Heart right ventricle (tissue), 16 donors: ENCODE measurements at regions not wholly inside any gene's neighbourhood (a gene's known extent, or its start where the extent isn't known, plus 50 kb on each side); places are given as distances from the start of the nearest gene placed in this dataset.

Experiments used
- ATAC-seq, 8 donors: fragments of 200-7000 bp; cut with Tn5 transposase; one replicate each; pipeline ENCODE4 v1.9.1; 2020; ENCODE audit warnings: mild to moderate bottlenecking in 8 of 8, moderate library complexity in 8 of 8, moderate number of reproducible peaks in 1 of 8
- DNase-seq, 2 donors: peaks; one replicate each; pipeline ENCODE4 v3.0.0-alpha.2; 2020
- H3K27ac ChIP-seq, 10 donors: fragments of 200-600 bp; sonication (generic) in 2 of 10; one replicate each; pipeline versions ENCODE4 v1.5.0 to v1.8.0; 2020 to 2022; ENCODE audit warnings: mild to moderate bottlenecking in 3 of 10
- H3K27me3 ChIP-seq, 7 donors: fragments of 200-600 bp; one replicate each; pipeline ENCODE4 v1.8.0; 2021 to 2022; ENCODE audit warnings: mild to moderate bottlenecking in 2 of 7
- H3K36me3 ChIP-seq, 9 donors: fragments of 200-600 bp; sonication (generic) in 1 of 9; one replicate each; pipeline versions ENCODE4 v1.5.0 to v1.8.0; 2020 to 2022; ENCODE audit warnings: mild to moderate bottlenecking in 2 of 9
- H3K4me1 ChIP-seq, 9 donors: fragments of 200-600 bp; sonication (generic) in 1 of 9; one replicate each; pipeline versions ENCODE4 v1.5.0 to v1.8.0; 2020 to 2022; ENCODE audit warnings: mild to moderate bottlenecking in 4 of 9
- H3K4me3 ChIP-seq, 10 donors: fragments of 200-600 bp; sonication (generic) in 2 of 10; one replicate each; pipeline versions ENCODE4 v1.5.0 to v1.8.0; 2020 to 2022; ENCODE audit warnings: mild to moderate bottlenecking in 7 of 10, moderate library complexity in 2 of 10
- H3K9me3 ChIP-seq, 11 donors: fragments of 200-600 bp in 10 of 11; sonication (generic) in 2 of 11; one replicate each; pipeline versions ENCODE4 v1.5.0 to v1.8.0; 2013 to 2022; ENCODE audit warnings: mild to moderate bottlenecking in 2 of 11, control low read depth in 1 of 11, moderate library complexity in 1 of 11
- CTCF ChIP-seq, 9 donors: fragments of 200-600 bp; sonication (generic) in 2 of 9; IDR thresholded peaks; one replicate each; pipeline versions ENCODE4 v1.5.0 to v1.8.0; 2021 to 2022; ENCODE audit warnings: antibody characterized with exemption in 9 of 9, mild to moderate bottlenecking in 5 of 9, moderate library complexity in 1 of 9
- WGBS, 2 donors: extraction: QIAGEN DNeasy Blood & Tissue Kit; methylation state at CpG; one replicate each; pipeline ENCODE4 v1.1.7; 2013; ENCODE audit warnings: inconsistent platforms in 1 of 2; 5-methylcytosine and 5-hydroxymethylcytosine counted together
- intact Hi-C, 10 donors: fragments of 100-400 bp; cut with DNase I; formaldehyde crosslinking; loops; one replicate each; pipeline versions ENCODE4 v1.11.1 to v1.14.2; 2022
- donor health status: Arrhythmogenic right ventricular cardiomyopathy.
- donor health status: ischemic (EF 13 %, LVEDD 7.1; RV severe dilation, severe dysfunction).
- donor health status: healthy with polysubstance abuse.
- donor health status: DM: no; HTN: yes; CAD: no.
- donor health status: DM: no; HTN: no; CAD: no.
- donor health status: ischemic (EF 25% LVEDD 6.9; RV normal size, moderate dysfunction).
- donor health status: ischemic (EF 25% LVEDD 5.7; RV mildly dilated, moderate dysfunction).
- donor health status: healthy.
- donor health status: DM: yes; HTN: yes; CAD: no.
- donor health status: Ischemic cardiomyopathy.
- donor health status: ischemic (EF 35%, LVEDD 5.7; RV mildly dilated, moderate dysfunction).
- donor health status: nonischemic (EF 11% LVEDD 7.7; RV severe dilation, severe dysfunction).
- donor health status: DM: yes; HTN: yes; CAD: no.
- donor health status: PGD.
- donor health status: ischemic (EF 29% LVEDD 5.4; RV normal size, mild dysfunction).
- donor health status: nonischemic (EF 23%, LVEDD 6.1; RV moderate dilation, normal function).

DNA sequence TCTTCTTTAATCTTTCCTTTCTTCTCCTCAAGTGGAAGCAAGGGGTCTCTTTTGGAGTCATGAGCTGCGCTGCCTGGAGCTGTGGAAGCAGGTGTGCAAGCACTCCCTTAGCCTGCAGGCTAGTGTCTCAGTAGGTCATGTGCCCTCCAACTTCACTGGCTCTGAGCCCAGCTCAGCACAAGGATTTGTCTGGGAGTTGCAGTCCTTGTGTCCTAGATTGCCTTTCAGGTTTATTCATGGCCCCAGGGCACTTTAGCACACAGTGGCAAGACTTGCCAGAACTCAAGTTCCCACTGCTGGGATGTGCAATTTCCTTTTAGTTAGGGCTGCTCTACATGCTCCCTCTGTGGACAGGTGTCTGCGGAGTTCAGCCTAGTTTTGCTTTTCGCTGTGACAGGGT lies 211.7 kb downstream of the LIG4 start:
- ATAC-seq, result no peak

DNA sequence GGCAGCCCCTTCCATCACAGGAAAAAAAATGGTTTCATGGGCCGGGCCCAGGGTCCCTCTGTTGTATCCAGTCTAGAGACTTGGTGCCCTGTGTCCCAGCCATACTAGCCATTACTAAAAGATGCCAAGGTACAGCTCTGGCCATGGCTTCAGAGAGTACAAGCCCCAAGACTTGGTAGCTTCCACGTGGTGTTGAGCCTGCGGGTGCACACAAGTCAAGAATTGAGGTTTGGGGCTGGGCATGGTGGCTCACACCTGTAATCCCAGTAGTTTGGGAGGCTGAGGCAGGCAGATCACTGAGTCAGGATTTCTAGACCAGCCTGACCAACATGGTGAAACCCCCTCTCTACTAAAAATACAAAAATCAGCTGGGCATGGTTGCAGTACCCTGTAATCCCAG lies 214.3 kb downstream of the LIG4 start:
- no peak for TF ChIP-seq CTCF (IDR thresholded peaks at IDR 0.05)
- Histone ChIP-seq H3K27ac (no peak overlapping the region), H3K4me3 (no peak overlapping the region), H3K27me3 (no peaks in the 10 kb centered on the region), H3K36me3 (no peaks in the 10 kb centered on the region), H3K9me3 (peaks cover 0 to 20% (median 0%) of the 10 kb centered on the region in 11 donors), H3K4me1 (no peaks in the 10 kb centered on the region)
- intact Hi-C loops, result no loop called here
- no peak for ATAC-seq
- DNase-seq, result no peak
- 58 to 87% methylated on average over 3 of the region's 3 CpGs for WGBS, 2 donors

More for the DNA sequence above, 211.7 kb downstream of the LIG4 start:
- WGBS, 2 donors, result 56 to 87% methylated on average over 3 of the region's 3 CpGs
- Histone ChIP-seq H3K27ac (no peak overlapping the region), H3K4me3 (no peak overlapping the region), H3K36me3 (no peaks in the 10 kb centered on the region), H3K9me3 (peaks cover 0 to 6% (median 0%) of the 10 kb centered on the region in 11 donors), H3K27me3 (no peaks in the 10 kb centered on the region), H3K4me1 (no peaks in the 10 kb centered on the region)
- DNase-seq, result no peak
- intact Hi-C loops, result no loop called here
- no peak for TF ChIP-seq CTCF (IDR thresholded peaks at IDR 0.05)

GRCh38 chr13:107999751-108000150 lies 215.6 kb downstream of the LIG4 start:
- H3K36me3 ChIP-seq, result no peaks in the 10 kb centered on the region
- DNase-seq, result no peak
- intact Hi-C loops, result no loop called here
- no peak for ATAC-seq
- peaks cover 0 to 21% (median 0%) of the 10 kb centered on the region in 11 donors for H3K9me3 ChIP-seq
- 84 to 86% methylated on average over 3 of the region's 3 CpGs for WGBS, 2 donors
- H3K27me3 ChIP-seq, result no peaks in the 10 kb centered on the region
- H3K27ac ChIP-seq, result no peak overlapping the region
- no peaks in the 10 kb centered on the region for H3K4me1 ChIP-seq
- TF ChIP-seq CTCF (IDR thresholded peaks at IDR 0.05), result no peak
- no peak overlapping the region for H3K4me3 ChIP-seq

DNA sequence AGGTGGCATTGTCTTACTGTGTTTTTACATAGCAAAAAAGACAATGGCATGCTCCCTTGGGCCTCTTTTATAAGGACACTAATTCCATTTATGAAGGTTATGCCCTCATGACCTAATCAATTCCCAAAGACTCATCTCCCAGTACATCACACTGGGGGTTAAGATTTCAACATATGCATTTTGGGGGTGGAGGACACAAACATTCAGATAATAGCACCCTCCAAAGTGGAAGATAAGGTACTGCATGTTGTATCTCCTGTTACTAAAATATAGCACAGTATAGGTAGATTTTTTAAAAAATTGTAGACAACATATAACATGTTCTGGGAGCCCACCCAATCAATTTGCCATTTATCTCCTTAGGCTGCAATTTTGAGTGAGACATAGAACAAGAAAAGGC lies 221.2 kb downstream of the LIG4 start:
- H3K9me3 ChIP-seq, result peaks cover 0 to 22% (median 0%) of the 10 kb centered on the region in 11 donors
- no peak for ATAC-seq
- no peak for TF ChIP-seq CTCF (IDR thresholded peaks at IDR 0.05)
- H3K27ac ChIP-seq, result no peak overlapping the region
- no peak overlapping the region for H3K4me3 ChIP-seq
- no peaks in the 10 kb centered on the region for H3K4me1 ChIP-seq
- no peaks in the 10 kb centered on the region for H3K36me3 ChIP-seq
- no peak for DNase-seq
- H3K27me3 ChIP-seq, result no peaks in the 10 kb centered on the region
- intact Hi-C loops, result no loop called here
